Fibroblast of villous mesenchyme (primary cell): ENCODE measurements at regions not wholly inside any gene's neighbourhood (a gene's known extent, or its start where the extent isn't known, plus 50 kb on each side); places are given as distances from the start of the nearest gene placed in this dataset.

Experiments
- DNase-seq: peaks from one replicate; pipeline ENCODE4 v3.0.0-alpha.2; 2010; ENCODE audit warnings: low read depth
- H3K4me3 ChIP-seq: 2 replicates; pipeline ENCODE4 v1.5.1; 2011; ENCODE audit warnings: low read depth, mild to moderate bottlenecking, low read length
- CTCF ChIP-seq: IDR thresholded peaks from 2 replicates; pipeline ENCODE4 v1.5.1; 2012; ENCODE audit warnings: low read depth, mild to moderate bottlenecking, low read length; ENCODE audit not compliant: insufficient read depth

GRCh38 chr1:189409774-189410173, 1067.9 kb downstream of the BRINP3 start:
- no peak overlapping the region for H3K4me3 ChIP-seq
- no peak for DNase-seq
- no peak for TF ChIP-seq CTCF

- TF ChIP-seq CTCF = no peak
- DNase-seq = no peak
- no peak overlapping the region for H3K4me3 ChIP-seq
Observed at GRCh38 chr1:189424746-189425331, 1052.8 kb downstream of the BRINP3 start.

GRCh38 chr1:189429610-189430009, 1048.1 kb downstream of the BRINP3 start:
- no peak overlapping the region for H3K4me3 ChIP-seq
- peak; percentile 2 for DNase-seq
- TF ChIP-seq CTCF = peak; percentile 30

GRCh38 chr1:189431447-189431846, 1046.2 kb downstream of the BRINP3 start:
- no peak for TF ChIP-seq CTCF
- DNase-seq = no peak

GRCh38 chr1:189432753-189433152, 1044.9 kb downstream of the BRINP3 start:
- H3K4me3 ChIP-seq = no peak overlapping the region
- no peak for DNase-seq
- no peak for TF ChIP-seq CTCF

More at GRCh38 chr1:189431447-189431846, 1046.2 kb downstream of the BRINP3 start:
- no peak overlapping the region for H3K4me3 ChIP-seq

- DNase-seq = no peak
- no peak for TF ChIP-seq CTCF
Observed at GRCh38 chr1:189434461-189434860, 1043.2 kb downstream of the BRINP3 start.

GRCh38 chr1:189435398-189435797, 1042.3 kb downstream of the BRINP3 start:
- no peak for DNase-seq
- TF ChIP-seq CTCF = no peak
- H3K4me3 ChIP-seq = no peak overlapping the region

More at GRCh38 chr1:189434461-189434860, 1043.2 kb downstream of the BRINP3 start:
- no peak overlapping the region for H3K4me3 ChIP-seq
